ENCODE measurements at regions not wholly inside any gene's neighbourhood (a gene's known extent, or its start where the extent isn't known, plus 50 kb on each side); places are given as distances from the start of the nearest gene placed in this dataset.
"Not testable (repeated sequence)": the region's sequence is repeated elsewhere in the genome, so short reads cannot be mapped to it uniquely, and the experiment has no call there.

- FAIRE-seq, result no peak
- no peaks in the 10 kb centered on the region for H3K36me3 ChIP-seq
- H3K27me3 ChIP-seq, result no peaks in the 10 kb centered on the region
- no peaks in the 10 kb centered on the region for H3K4me1 ChIP-seq
- DNase-seq, result no peak
- intact Hi-C loops (cut with DNase I), result no loop called here
- H3K9me3 ChIP-seq, result no peaks in the 10 kb centered on the region
- 79 to 81% methylated on average over 2 of the region's 2 CpGs for WGBS, 2 donors
- ATAC-seq, result no peak
- H3K27ac ChIP-seq, result no peak overlapping the region
- TF ChIP-seq CTCF (IDR thresholded peaks at IDR 0.05), result no peak
- no peak overlapping the region for H3K4me3 ChIP-seq
Measured at GRCh38 chr12:25357595-25357994, 106.9 kb upstream of the KRAS start.

GRCh38 chr12:25352942-25353341 lies 102.2 kb upstream of the KRAS start:
- H3K9me3 ChIP-seq; H3K4me1 ChIP-seq; H3K4me3 ChIP-seq; DNase-seq; H3K27me3 ChIP-seq; ATAC-seq; FAIRE-seq; intact Hi-C loops (cut with DNase I); H3K36me3 ChIP-seq; H3K27ac ChIP-seq: not testable (repeated sequence)
- WGBS, 2 donors, result 56 to 69% methylated on average over 2 of the region's 2 CpGs

GRCh38 chr12:25352083-25352918 lies 101.6 kb upstream of the KRAS start:
- FAIRE-seq, result no peak
- DNase-seq, result no peak
- no peak for ATAC-seq
- H3K4me3 ChIP-seq, result no peak overlapping the region
- no peaks in the 10 kb centered on the region for H3K4me1 ChIP-seq
- H3K36me3 ChIP-seq, result no peaks in the 10 kb centered on the region
- intact Hi-C loops (cut with DNase I), result no loop called here
- 74 to 78% methylated on average over 4 of the region's 4 CpGs for WGBS, 2 donors
- no peak overlapping the region for H3K27ac ChIP-seq
- no peaks in the 10 kb centered on the region for H3K9me3 ChIP-seq
- H3K27me3 ChIP-seq, result no peaks in the 10 kb centered on the region
- no peak for TF ChIP-seq CTCF (IDR thresholded peaks at IDR 0.05)

GRCh38 chr12:25348593-25348895 lies 97.8 kb upstream of the KRAS start:
- FAIRE-seq (no peak), DNase-seq (no peak), ATAC-seq (no peak)
- Histone ChIP-seq H3K27me3 (no peaks in the 10 kb centered on the region), H3K4me1 (no peaks in the 10 kb centered on the region), H3K36me3 (no peaks in the 10 kb centered on the region), H3K4me3 (no peak overlapping the region), H3K27ac (no peak overlapping the region), H3K9me3 (no peaks in the 10 kb centered on the region)
- TF ChIP-seq CTCF (IDR thresholded peaks at IDR 0.05), result no peak
- intact Hi-C loops (cut with DNase I), result no loop called here
- 91 to 100% methylated on average over 1 of the region's 1 CpG for WGBS, 2 donors

GRCh38 chr12:25347716-25348592 lies 97.2 kb upstream of the KRAS start:
- intact Hi-C loops (cut with DNase I), result no loop called here
- WGBS, 2 donors, result 35 to 38% methylated on average over 4 of the region's 4 CpGs
- H3K4me3 ChIP-seq, result no peak overlapping the region
- H3K27ac ChIP-seq, result no peak overlapping the region
- H3K27me3 ChIP-seq, result no peaks in the 10 kb centered on the region
- no peaks in the 10 kb centered on the region for H3K9me3 ChIP-seq
- ATAC-seq, result no peak
- DNase-seq, result no peak
- no peaks in the 10 kb centered on the region for H3K4me1 ChIP-seq
- H3K36me3 ChIP-seq, result no peaks in the 10 kb centered on the region
- no peak for FAIRE-seq
- no peak for TF ChIP-seq CTCF (IDR thresholded peaks at IDR 0.05)

- H3K4me1 ChIP-seq; H3K36me3 ChIP-seq; DNase-seq; intact Hi-C loops (cut with DNase I); H3K27ac ChIP-seq; ATAC-seq; H3K27me3 ChIP-seq; H3K9me3 ChIP-seq; FAIRE-seq; H3K4me3 ChIP-seq: not testable (repeated sequence)
- 79 to 95% methylated on average over 5 of the region's 5 CpGs for WGBS, 2 donors
Measured at GRCh38 chr12:25341877-25342276, 91.1 kb upstream of the KRAS start.
